Pancreas (tissue), 10 donors: ENCODE measurements at regions not wholly inside any gene's neighbourhood (a gene's known extent, or its start where the extent isn't known, plus 50 kb on each side); places are given as distances from the start of the nearest gene placed in this dataset.

Experiments used
- ATAC-seq, 4 donors: fragments of 200-7000 bp; cut with Tn5 transposase; one replicate each; pipeline versions ENCODE4 v1.8.0 to v1.9.1; 2020; ENCODE audit warnings: mild to moderate bottlenecking in 4 of 4, moderate library complexity in 4 of 4
- DNase-seq, 6 donors: peaks; one replicate each; pipeline ENCODE4 v3.0.0-alpha.2; 2020
- FAIRE-seq: peaks from 2 replicates; lab custom pipeline; 2012; peaks lifted over from hg19 to GRCh38; lab: Jason Lieb, UNC
- H3K27ac ChIP-seq, 4 donors: fragments of 200-600 bp; sonication (generic); 1 replicate in 3 of 4; 2 replicates in 1 of 4; pipeline versions ENCODE4 v1.5.0 to v1.8.0; 2020
- H3K27me3 ChIP-seq, 4 donors: fragments of 200-600 bp; one replicate each; pipeline ENCODE4 v1.8.0; 2021
- H3K36me3 ChIP-seq, 3 donors: fragments of 200-600 bp; sonication (generic) in 1 of 3; one replicate each; pipeline versions ENCODE4 v1.5.0 to v1.8.0; 2020 to 2021
- H3K4me1 ChIP-seq, 3 donors: fragments of 200-600 bp; one replicate each; pipeline ENCODE4 v1.8.0; 2021
- H3K4me3 ChIP-seq, 4 donors: fragments of 200-600 bp; sonication (generic) in 2 of 4; one replicate each; pipeline versions ENCODE4 v1.5.0 to v1.8.0; 2020 to 2021
- H3K9me3 ChIP-seq, 4 donors: fragments of 200-600 bp; one replicate each; pipeline ENCODE4 v1.8.0; 2021
- WGBS, 2 donors: extraction: QIAGEN DNeasy Blood & Tissue Kit; methylation state at CpG; one replicate each; pipeline ENCODE4 v1.1.7; 2013; 5-methylcytosine and 5-hydroxymethylcytosine counted together
- intact Hi-C, 3 donors: fragments of 100-400 bp; cut with DNase I; formaldehyde crosslinking; loops; one replicate each; pipeline versions ENCODE4 v1.11.1 to v1.14.2; 2022
- TF ChIP-seq, protein P1 (sequence below), 4 donors: fragments of 200-600 bp; sonication (generic) in 3 of 4; IDR thresholded peaks; one replicate each; pipeline versions ENCODE4 v1.5.0 to v1.8.0; 2021; ENCODE audit warnings: antibody characterized with exemption in 4 of 4
- donor health status: healthy with polysubstance abuse.
- donor health status: DM: no; HTN: no; CAD: no; lungs with moderate emphysema.
- donor health status: DM: no; HTN: no; CAD: no.
- donor health status: control.
- donor health status: control.
- donor health status: Bipolar disorder and iron deficiency.
- donor health status: DM: yes; HTN: yes; CAD: no.
- donor health status: DM: no; HTN: no; CAD: no.
- donor health status: DM: no; HTN: no; CAD: no.
- donor health status: DM: yes; HTN: yes; CAD: no.

DNA sequence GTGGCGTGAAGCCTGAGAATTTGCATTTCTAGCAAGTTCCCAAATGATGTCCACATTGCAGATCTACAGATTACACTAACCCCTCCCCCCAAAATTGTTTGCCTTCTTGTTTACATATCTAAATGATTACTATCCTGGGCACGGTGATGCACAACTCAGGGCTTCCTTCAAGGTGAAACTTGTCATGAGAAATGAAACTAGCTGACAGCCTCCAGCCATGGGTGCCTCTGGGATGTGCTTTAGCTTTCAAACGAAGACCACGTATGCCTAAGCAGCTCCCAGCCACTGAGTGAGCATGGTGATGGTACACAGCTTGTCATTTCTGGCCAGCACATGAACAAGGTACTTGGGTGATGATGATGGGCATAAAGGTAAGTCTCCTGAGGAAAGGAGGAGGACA lies 464.8 kb upstream of the DDX18 start:
- Histone ChIP-seq H3K36me3 (no peaks in the 10 kb centered on the region), H3K27ac (no peak overlapping the region), H3K9me3 (no peaks in the 10 kb centered on the region), H3K27me3 (no peaks in the 10 kb centered on the region), H3K4me3 (no peak overlapping the region), H3K4me1 (no peaks in the 10 kb centered on the region)
- TF ChIP-seq, protein P1, sequence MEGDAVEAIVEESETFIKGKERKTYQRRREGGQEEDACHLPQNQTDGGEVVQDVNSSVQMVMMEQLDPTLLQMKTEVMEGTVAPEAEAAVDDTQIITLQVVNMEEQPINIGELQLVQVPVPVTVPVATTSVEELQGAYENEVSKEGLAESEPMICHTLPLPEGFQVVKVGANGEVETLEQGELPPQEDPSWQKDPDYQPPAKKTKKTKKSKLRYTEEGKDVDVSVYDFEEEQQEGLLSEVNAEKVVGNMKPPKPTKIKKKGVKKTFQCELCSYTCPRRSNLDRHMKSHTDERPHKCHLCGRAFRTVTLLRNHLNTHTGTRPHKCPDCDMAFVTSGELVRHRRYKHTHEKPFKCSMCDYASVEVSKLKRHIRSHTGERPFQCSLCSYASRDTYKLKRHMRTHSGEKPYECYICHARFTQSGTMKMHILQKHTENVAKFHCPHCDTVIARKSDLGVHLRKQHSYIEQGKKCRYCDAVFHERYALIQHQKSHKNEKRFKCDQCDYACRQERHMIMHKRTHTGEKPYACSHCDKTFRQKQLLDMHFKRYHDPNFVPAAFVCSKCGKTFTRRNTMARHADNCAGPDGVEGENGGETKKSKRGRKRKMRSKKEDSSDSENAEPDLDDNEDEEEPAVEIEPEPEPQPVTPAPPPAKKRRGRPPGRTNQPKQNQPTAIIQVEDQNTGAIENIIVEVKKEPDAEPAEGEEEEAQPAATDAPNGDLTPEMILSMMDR (IDR thresholded peaks at IDR 0.05): no peak
- intact Hi-C loops: no loop called here
- no peak for ATAC-seq
- no peak for FAIRE-seq
- DNase-seq: no peak
- WGBS, 2 donors: 33 to 44% methylated on average over 4 of the region's 4 CpGs

DNA sequence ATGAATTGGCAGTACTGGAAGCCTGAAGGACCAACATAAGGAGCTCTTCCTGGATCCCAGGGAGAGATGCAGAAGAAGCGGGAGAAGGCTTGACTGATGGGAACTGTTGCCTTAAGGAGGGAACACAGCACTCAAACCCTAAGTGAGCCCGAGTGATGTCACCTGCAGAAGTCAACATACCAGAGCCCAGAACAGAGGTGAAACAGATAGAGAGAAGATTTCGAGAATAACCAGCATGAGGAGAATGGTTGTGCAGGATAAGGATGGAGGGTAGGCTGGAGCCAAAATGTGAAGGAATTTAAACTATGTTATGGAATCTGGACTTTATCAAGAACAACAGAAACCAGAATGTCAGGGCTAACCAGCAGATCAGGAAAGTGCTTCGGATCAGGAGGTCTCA lies 463.1 kb upstream of the DDX18 start:
- DNase-seq (no peak), ATAC-seq (no peak), FAIRE-seq (no peak)
- H3K27me3 ChIP-seq: no peaks in the 10 kb centered on the region
- no peak overlapping the region for H3K27ac ChIP-seq
- H3K9me3 ChIP-seq: no peaks in the 10 kb centered on the region
- no peaks in the 10 kb centered on the region for H3K36me3 ChIP-seq
- 52 to 68% methylated on average over 4 of the region's 4 CpGs for WGBS, 2 donors
- TF ChIP-seq, protein P1 (IDR thresholded peaks at IDR 0.05): no peak
- intact Hi-C loops: no loop called here
- H3K4me3 ChIP-seq: no peak overlapping the region
- no peaks in the 10 kb centered on the region for H3K4me1 ChIP-seq

DNA sequence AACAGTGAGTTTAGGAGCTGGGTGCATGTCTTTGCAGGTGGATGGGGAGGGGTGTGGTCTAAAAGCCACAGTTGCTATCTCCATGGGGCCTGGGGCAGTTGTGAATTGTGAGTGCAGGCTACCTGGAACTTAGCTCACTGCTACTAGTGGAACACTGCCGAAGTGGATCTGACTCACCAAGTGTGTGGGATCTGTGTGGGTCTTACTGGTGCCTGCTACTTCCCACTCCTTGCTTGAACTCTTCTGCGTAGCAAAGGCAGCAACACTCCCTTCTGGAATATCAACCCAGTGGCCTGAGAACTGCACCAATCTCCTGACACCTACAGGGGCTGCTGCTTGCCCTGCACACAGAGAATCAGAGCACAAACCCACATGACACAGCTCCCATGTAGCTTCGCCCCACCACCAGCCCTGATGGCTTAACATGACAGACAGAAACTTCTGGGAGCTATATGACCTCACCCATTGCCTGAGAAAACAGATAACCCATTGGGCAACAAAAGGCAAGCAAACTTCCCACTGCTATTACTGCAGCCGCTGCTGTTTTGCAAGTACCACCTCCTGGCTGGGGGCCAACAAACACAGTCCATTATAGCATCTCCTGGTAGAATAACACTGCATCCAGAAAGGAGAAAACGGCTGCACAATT lies 455.1 kb upstream of the DDX18 start:
- TF ChIP-seq, protein P1 (IDR thresholded peaks at IDR 0.05): no peak
- DNase-seq (peak in 1 of 6 donors; percentile 24), ATAC-seq (no peak), FAIRE-seq (no peak)
- H3K4me1 ChIP-seq: no peaks in the 10 kb centered on the region
- H3K9me3 ChIP-seq: no peaks in the 10 kb centered on the region
- H3K27me3 ChIP-seq: no peaks in the 10 kb centered on the region
- WGBS, 2 donors: 51 to 65% methylated on average over 5 of the region's 5 CpGs
- no peaks in the 10 kb centered on the region for H3K36me3 ChIP-seq
- intact Hi-C loops: no loop called here
- H3K27ac ChIP-seq: no peak overlapping the region
- H3K4me3 ChIP-seq: no peak overlapping the region

DNA sequence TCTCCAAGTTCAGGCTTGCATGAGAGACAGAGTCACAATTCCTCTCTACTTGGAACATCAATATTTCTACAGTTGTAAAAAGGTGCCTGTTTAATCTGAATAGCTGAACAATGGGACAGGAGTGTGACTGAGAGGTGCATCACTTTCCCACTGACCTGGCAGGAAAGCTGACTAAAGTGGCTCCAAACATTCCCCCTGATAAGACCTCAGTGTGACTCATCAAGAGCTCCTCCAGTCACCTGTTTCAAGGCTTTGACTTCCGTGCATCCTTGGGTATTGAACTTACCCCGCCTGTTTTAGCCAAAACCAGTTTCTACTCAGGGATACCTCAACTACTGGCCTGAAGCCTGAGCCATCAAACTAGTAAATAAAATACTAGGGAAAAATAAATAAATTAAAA lies 453.9 kb upstream of the DDX18 start:
- WGBS, 2 donors: 49 to 72% methylated on average over 2 of the region's 2 CpGs
- H3K9me3 ChIP-seq: no peaks in the 10 kb centered on the region
- FAIRE-seq: no peak
- no peak overlapping the region for H3K4me3 ChIP-seq
- no peaks in the 10 kb centered on the region for H3K36me3 ChIP-seq
- H3K27me3 ChIP-seq: no peaks in the 10 kb centered on the region
- no peak overlapping the region for H3K27ac ChIP-seq
- TF ChIP-seq, protein P1 (IDR thresholded peaks at IDR 0.05): no peak
- no peak for DNase-seq
- H3K4me1 ChIP-seq: no peaks in the 10 kb centered on the region
- intact Hi-C loops: no loop called here
- ATAC-seq: no peak

DNA sequence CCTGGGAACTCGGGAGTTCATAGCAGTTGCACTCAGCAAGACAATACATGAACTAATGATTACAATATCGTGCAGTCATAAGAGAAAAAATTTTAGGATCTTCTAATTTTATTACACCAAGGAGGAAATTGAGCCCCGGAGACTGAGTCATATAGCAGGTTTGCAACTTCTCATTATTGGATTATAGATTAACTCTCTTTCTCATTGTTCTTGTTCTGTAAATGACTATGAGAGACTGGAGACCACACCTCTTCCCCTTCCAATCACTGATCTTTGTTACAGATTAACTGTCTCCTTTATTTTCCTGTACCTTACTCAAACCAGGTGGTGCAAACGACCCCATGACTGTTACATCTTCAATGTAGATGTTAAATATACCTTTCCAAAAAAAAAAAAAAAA lies 435.8 kb upstream of the DDX18 start:
- no peak overlapping the region for H3K27ac ChIP-seq
- DNase-seq: no peak
- H3K27me3 ChIP-seq: no peaks in the 10 kb centered on the region
- H3K4me3 ChIP-seq: no peak overlapping the region
- no peaks in the 10 kb centered on the region for H3K4me1 ChIP-seq
- no peak for FAIRE-seq
- TF ChIP-seq, protein P1 (IDR thresholded peaks at IDR 0.05): no peak
- WGBS, 2 donors: 16 to 26% methylated on average over 4 of the region's 4 CpGs
- intact Hi-C loops: no loop called here
- H3K36me3 ChIP-seq: no peaks in the 10 kb centered on the region
- no peaks in the 10 kb centered on the region for H3K9me3 ChIP-seq
- ATAC-seq: no peak
